Right cardiac atrium (tissue), 5 donors: ENCODE measurements at regions not wholly inside any gene's neighbourhood (a gene's known extent, or its start where the extent isn't known, plus 50 kb on each side); places are given as distances from the start of the nearest gene placed in this dataset.
A peak's percentile ranks its signal among the peaks of the same experiment; 100 is the strongest.
"Not testable (repeated sequence)": the region's sequence is repeated elsewhere in the genome, so short reads cannot be mapped to it uniquely, and the experiment has no call there.

Experiments
- ATAC-seq, 2 donors: fragments of 200-7000 bp; cut with Tn5 transposase; one replicate each; pipeline versions ENCODE4 v1.8.0 to v1.9.1; 2020; ENCODE audit warnings: moderate library complexity in 2 of 2, mild to moderate bottlenecking in 1 of 2
- DNase-seq, 3 donors: peaks; one replicate each; pipeline ENCODE4 v3.0.0-alpha.2; 2020
- H3K27ac ChIP-seq: one replicate; pipeline ENCODE4 v1.5.1; 2013; ENCODE audit warnings: mild to moderate bottlenecking, low read length, control low read depth, moderate library complexity
- H3K27me3 ChIP-seq: one replicate; pipeline ENCODE4 v1.6.1; 2013; ENCODE audit not compliant: control insufficient read depth, insufficient read depth
- H3K4me1 ChIP-seq: one replicate; pipeline ENCODE4 v1.6.1; 2013; ENCODE audit warnings: low read length; ENCODE audit not compliant: control insufficient read depth, insufficient read depth
- H3K4me3 ChIP-seq: one replicate; pipeline ENCODE4 v1.5.1; 2013; ENCODE audit warnings: low read length, control low read depth
- H3K9me3 ChIP-seq: one replicate; pipeline ENCODE4 v1.6.1; 2013; ENCODE audit warnings: low read length; ENCODE audit not compliant: control insufficient read depth
- WGBS: extraction: QIAGEN DNeasy Blood & Tissue Kit; methylation state at CpG from one replicate; pipeline ENCODE4 v1.1.7; 2013; 5-methylcytosine and 5-hydroxymethylcytosine counted together
- intact Hi-C, 4 donors: fragments of 100-400 bp; cut with DNase I; formaldehyde crosslinking; loops; one replicate each; pipeline versions ENCODE4 v1.11.0 to v1.14.0; 2022 to 2023
- donor health status: healthy with polysubstance abuse.
- donor health status: DM: no; HTN: yes; CAD: no.
- donor health status: DM: no; HTN: no; CAD: no.
- donor health status: DM: no; HTN: yes; CAD: no; lungs with severe emphysema.
- donor health status: DM: yes; HTN: yes; CAD: no.

GRCh38 chr4:42205541-42205940 is 53.1 kb upstream of the BEND4 start:
- Histone ChIP-seq H3K4me3 (no peak overlapping the region), H3K27me3 (no peaks in the 10 kb centered on the region), H3K4me1 (no peaks in the 10 kb centered on the region), H3K27ac (no peak overlapping the region), H3K9me3 (no peaks in the 10 kb centered on the region)
- no peak for ATAC-seq
- intact Hi-C loops, result no loop called here
- no peak for DNase-seq

DNA sequence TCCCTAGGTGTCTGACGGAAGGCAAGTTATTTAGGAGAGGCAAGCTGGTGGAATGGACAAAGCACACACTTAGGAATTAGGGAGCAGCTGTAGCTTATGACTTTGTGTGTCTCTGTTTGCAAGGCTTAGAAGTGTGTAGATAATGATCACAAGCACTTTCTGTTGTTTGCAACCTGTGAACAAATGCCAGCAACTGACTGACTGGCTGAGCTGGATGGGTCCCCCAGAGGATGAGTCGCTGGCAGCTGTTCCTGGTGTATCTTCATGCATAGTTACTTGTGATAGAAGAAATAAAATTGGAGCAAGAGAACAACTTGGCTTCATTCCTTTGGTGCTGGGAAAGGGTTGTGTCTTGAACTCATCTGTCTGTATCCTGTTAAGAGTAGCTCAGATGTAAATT is 64.2 kb upstream of the BEND4 start:
- Histone ChIP-seq H3K4me1 (no peaks in the 10 kb centered on the region), H3K27ac (no peak overlapping the region), H3K27me3 (no peaks in the 10 kb centered on the region), H3K9me3 (no peaks in the 10 kb centered on the region), H3K4me3 (no peak overlapping the region)
- DNase-seq (no peak), ATAC-seq (no peak)
- intact Hi-C loops, result no loop called here
- 72% methylated on average over 2 of the region's 2 CpGs for WGBS

DNA sequence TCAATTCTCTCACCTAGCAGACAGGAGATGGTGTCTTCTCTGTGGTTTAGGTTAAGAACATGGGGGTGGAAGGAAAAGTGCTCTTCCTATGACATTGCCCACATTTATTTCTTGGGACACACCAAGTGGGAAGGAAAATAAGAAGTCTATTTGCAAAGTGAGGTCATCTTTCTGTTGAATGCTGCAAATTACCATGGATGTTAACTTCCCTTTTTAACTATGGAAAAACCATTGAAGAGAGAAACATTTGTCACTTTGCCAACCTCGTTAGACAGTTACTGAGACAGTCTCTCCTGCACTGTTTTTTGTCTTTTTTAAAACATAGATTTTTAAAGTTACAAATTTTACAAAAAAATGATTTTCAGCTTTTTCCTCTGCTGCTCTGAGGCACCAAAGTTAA is 72.8 kb upstream of the BEND4 start:
- no peak overlapping the region for H3K4me3 ChIP-seq
- ATAC-seq, result no peak
- WGBS, result 47% methylated on average over 1 of the region's 1 CpG
- no peaks in the 10 kb centered on the region for H3K27me3 ChIP-seq
- no peak overlapping the region for H3K27ac ChIP-seq
- no peaks in the 10 kb centered on the region for H3K4me1 ChIP-seq
- intact Hi-C loops, result no loop called here
- H3K9me3 ChIP-seq, result no peaks in the 10 kb centered on the region
- DNase-seq, result no peak

DNA sequence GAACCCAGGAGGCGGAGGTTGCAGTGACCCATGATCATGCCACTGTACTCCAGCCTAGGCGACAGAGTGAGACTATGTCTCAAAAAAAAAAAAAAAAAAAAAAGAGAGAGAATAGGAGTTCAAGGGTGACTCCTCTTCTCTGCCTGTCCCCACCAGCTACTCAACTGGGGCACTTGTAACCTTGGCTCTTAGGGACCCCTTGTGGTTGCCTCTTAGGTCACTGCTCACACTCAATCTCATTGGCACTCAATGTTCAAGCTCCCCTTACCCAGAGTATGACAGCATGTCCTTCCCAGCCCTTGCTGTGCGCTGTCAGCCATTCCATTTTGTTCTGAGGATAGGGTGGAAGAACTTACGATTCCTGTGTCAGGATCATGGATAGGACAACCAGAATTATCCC is 82.4 kb upstream of the BEND4 start:
- no peaks in the 10 kb centered on the region for H3K9me3 ChIP-seq
- no peaks in the 10 kb centered on the region for H3K4me1 ChIP-seq
- no peaks in the 10 kb centered on the region for H3K27me3 ChIP-seq
- 89% methylated on average over 4 of the region's 4 CpGs for WGBS
- ATAC-seq, result no peak
- DNase-seq, result no peak
- no peak overlapping the region for H3K4me3 ChIP-seq
- intact Hi-C loops, result no loop called here
- no peak overlapping the region for H3K27ac ChIP-seq

DNA sequence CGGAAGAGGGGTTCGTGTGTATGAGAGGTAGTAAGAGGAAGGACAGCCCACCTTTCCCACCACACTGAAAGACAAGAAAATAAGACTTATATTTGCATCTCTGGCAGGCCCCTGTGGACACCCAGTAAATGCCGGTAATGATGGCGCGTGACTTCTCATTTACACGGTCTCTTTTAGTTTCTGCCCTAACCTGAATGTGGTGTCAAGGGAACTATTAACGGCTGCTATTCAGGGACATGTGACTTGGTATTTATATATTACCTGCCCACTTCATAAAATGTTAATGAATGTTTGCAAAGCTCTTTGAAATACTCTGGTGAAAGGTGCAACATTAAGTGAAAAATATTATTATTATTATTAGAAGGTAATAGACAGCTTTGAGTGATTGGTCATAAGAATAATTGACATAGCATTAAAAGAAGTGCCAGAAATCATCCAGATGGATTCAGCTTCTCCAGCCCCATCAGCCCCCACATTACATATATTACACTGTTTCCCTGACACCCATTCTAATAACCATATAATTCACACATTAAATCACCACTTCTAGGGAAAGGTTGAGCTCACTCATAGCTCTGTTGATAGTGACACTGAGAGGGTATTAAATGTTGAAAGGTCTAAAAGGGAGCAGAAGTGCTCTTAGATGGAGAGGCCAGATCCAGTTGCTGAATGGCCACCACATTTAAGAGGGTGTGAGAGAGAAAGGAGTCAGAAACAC is 83.0 kb upstream of the BEND4 start:
- WGBS, result 92% methylated on average over 7 of the region's 7 CpGs

DNA sequence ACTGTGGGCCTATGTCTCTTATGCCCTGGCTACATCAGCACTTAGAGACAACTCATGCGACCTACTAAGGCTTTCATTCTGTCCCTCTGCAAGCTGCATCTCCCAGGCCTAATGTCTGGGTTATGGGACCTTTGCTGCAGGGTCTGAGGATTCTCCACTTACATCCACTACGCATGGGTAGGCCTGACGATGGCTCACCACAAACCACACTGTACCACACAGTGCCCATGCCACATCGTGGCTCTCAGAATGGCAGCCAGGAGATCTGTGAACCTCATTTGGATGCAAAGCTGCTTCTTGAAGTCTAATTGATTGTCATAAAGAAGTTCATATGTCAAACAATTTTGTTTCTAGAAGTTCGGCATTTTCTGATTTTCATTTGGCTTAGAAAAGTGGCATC is 84.6 kb upstream of the BEND4 start:
- Histone ChIP-seq H3K4me1 (no peaks in the 10 kb centered on the region), H3K27me3 (no peaks in the 10 kb centered on the region), H3K4me3 (no peak overlapping the region), H3K9me3 (no peaks in the 10 kb centered on the region), H3K27ac (no peak overlapping the region)
- ATAC-seq, result no peak
- intact Hi-C loops, result no loop called here
- 88% methylated on average over 5 of the region's 5 CpGs for WGBS
- no peak for DNase-seq

More for the DNA sequence above, 83.0 kb upstream of the BEND4 start:
- Histone ChIP-seq H3K4me1 (no peaks in the 10 kb centered on the region), H3K4me3 (no peak overlapping the region), H3K9me3 (no peaks in the 10 kb centered on the region), H3K27me3 (no peaks in the 10 kb centered on the region), H3K27ac (no peak overlapping the region)
- ATAC-seq (no peak), DNase-seq (no peak)
- intact Hi-C loops, result no loop called here

DNA sequence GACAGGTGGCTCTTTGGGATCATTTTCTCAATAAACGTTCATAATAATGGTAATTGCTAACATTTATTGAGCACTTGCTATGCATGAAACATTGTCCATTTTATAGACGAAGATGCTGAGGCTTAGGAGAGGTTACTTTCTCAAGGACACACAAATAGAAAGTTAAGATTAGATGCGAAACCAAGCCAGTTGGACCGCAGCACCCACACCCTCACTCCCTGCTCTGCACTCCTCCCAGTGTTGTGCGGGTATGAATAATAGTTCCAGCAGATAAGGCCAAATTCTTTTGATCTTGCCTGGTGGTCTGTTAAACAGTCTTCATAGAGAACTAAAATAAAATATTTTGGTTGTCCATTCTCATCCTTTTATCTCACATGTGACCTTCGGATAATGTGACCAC is 85.0 kb upstream of the BEND4 start:
- DNase-seq, result no peak
- no peaks in the 10 kb centered on the region for H3K4me1 ChIP-seq
- no peaks in the 10 kb centered on the region for H3K9me3 ChIP-seq
- H3K27ac ChIP-seq, result no peak overlapping the region
- WGBS, result 76% methylated on average over 6 of the region's 6 CpGs
- ATAC-seq, result no peak
- no peaks in the 10 kb centered on the region for H3K27me3 ChIP-seq
- intact Hi-C loops, result no loop called here
- no peak overlapping the region for H3K4me3 ChIP-seq

GRCh38 chr4:42248972-42249371 is 96.5 kb upstream of the BEND4 start:
- 63% methylated on average over 4 of the region's 4 CpGs for WGBS
- Histone ChIP-seq H3K27ac (no peak overlapping the region), H3K4me1 (no peaks in the 10 kb centered on the region), H3K27me3 (no peaks in the 10 kb centered on the region), H3K9me3 (no peaks in the 10 kb centered on the region), H3K4me3 (no peak overlapping the region)
- DNase-seq, result no peak
- intact Hi-C loops, result no loop called here
- ATAC-seq, result no peak

DNA sequence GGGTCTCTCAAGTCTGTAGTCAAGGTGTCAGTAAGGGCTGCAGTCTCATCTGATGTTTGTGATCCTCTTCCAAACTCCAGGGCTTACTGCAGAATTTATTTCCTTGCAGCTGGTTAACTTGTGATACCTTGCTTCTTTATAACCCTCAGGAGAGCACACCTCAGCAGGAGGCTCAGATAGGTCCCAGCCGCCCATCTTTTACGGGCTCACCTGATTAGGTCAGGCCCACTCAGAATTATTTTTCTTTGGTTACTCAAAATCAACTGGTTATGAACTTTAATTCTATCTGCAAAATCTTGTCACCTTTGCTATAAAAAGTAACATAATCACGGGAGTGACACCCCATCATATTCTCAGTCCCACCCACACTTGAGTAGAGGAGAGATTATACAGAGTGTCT is 99.9 kb upstream of the BEND4 start:
- intact Hi-C loops, result no loop called here
- WGBS, result 79% methylated on average over 3 of the region's 3 CpGs

DNA sequence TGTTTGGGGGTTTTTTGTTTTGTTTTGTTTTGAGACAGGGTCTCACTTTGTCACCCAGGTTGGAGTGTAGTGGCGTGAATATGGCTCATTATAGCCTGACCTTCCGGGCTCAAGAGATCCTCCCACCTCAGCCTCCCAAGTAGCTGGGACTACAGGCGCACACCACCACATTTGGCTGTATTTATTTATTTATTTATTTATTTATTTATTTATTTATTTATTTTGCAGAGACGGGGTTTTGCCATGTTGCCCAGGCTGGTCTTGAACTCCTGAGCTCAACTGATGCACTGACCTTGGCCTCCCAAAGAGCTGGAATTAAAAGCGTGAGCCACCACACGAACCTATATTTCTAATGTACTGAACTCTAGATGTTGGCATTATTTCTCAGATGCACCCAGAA is 105.2 kb upstream of the BEND4 start:
- H3K9me3 ChIP-seq, H3K4me3 ChIP-seq, intact Hi-C loops, H3K27ac ChIP-seq, DNase-seq, H3K27me3 ChIP-seq, ATAC-seq, H3K4me1 ChIP-seq: not testable (repeated sequence)
- WGBS, result 94% methylated on average over 6 of the region's 6 CpGs

More for the DNA sequence above, 99.9 kb upstream of the BEND4 start:
- no peaks in the 10 kb centered on the region for H3K27me3 ChIP-seq
- H3K4me1 ChIP-seq, result no peaks in the 10 kb centered on the region
- H3K27ac ChIP-seq, result no peak overlapping the region
- no peak for ATAC-seq
- H3K9me3 ChIP-seq, result no peaks in the 10 kb centered on the region
- H3K4me3 ChIP-seq, result no peak overlapping the region
- DNase-seq, result no peak

- Histone ChIP-seq H3K4me3 (no peak overlapping the region), H3K27ac (peak overlapping the region; percentile 36), H3K9me3 (no peaks in the 10 kb centered on the region), H3K4me1 (no peaks in the 10 kb centered on the region), H3K27me3 (no peaks in the 10 kb centered on the region)
- ATAC-seq (peak in 1 of 2 donors; percentile 60), DNase-seq (no peak)
- intact Hi-C loops, result no loop called here
- WGBS, result 68% methylated on average over 8 of the region's 8 CpGs
Observed at GRCh38 chr4:42262701-42263490, 110.4 kb upstream of the BEND4 start.
